Breast epithelium (tissue), 4 donors: ENCODE measurements at regions not wholly inside any gene's neighbourhood (a gene's known extent, or its start where the extent isn't known, plus 50 kb on each side); places are given as distances from the start of the nearest gene placed in this dataset.

Experiments used
- DNase-seq, 2 donors: peaks; one replicate each; pipeline ENCODE4 v3.0.0-alpha.2; 2019; ENCODE audit warnings: low spot score in 2 of 2
- H3K27ac ChIP-seq, 2 donors: fragments of 200-600 bp; sonication (generic) in 1 of 2; one replicate each; pipeline ENCODE4 v1.5.1; 2016 to 2019; ENCODE audit warnings: mild to moderate bottlenecking in 1 of 2
- H3K27me3 ChIP-seq, 2 donors: fragments of 200-600 bp; sonication (generic) in 1 of 2; one replicate each; pipeline versions ENCODE4 v1.5.1 to v1.6.0; 2017 to 2019; ENCODE audit warnings: control low read depth in 1 of 2, mild to moderate bottlenecking in 1 of 2
- H3K36me3 ChIP-seq: fragments of 200-600 bp; one replicate; pipeline ENCODE4 v1.5.1; 2019
- H3K4me1 ChIP-seq, 2 donors: fragments of 200-600 bp; sonication (generic); one replicate each; pipeline ENCODE4 v1.5.1; 2016 to 2019; ENCODE audit warnings: control low read depth in 1 of 2
- H3K4me3 ChIP-seq, 3 donors: fragments of 200-600 bp; sonication (generic); 1 replicate in 2 of 3; 2 replicates in 1 of 3; pipeline ENCODE4 v1.5.1; 2016 to 2019; ENCODE audit warnings: mild to moderate bottlenecking in 3 of 3, moderate library complexity in 2 of 3
- H3K9me3 ChIP-seq, 2 donors: fragments of 200-600 bp; sonication (generic) in 1 of 2; one replicate each; pipeline ENCODE4 v1.5.1; 2016 to 2019; ENCODE audit warnings: control low read depth in 1 of 2
- CTCF ChIP-seq, 3 donors: fragments of 450-650 bp; IDR thresholded peaks; one replicate each; pipeline ENCODE4 v1.5.1; 2016 to 2017; ENCODE audit warnings: antibody characterized with exemption in 3 of 3, mild to moderate bottlenecking in 3 of 3, moderate library complexity in 3 of 3
- POLR2A ChIP-seq: fragments of 450-650 bp; IDR thresholded peaks from one replicate; pipeline ENCODE4 v1.6.1; 2016; ENCODE audit warnings: antibody characterized with exemption, mild to moderate bottlenecking, moderate library complexity
- POLR2AphosphoS5 ChIP-seq, 3 donors: sonication (generic); formaldehyde crosslinking; IDR thresholded peaks; one replicate each; pipeline ENCODE4 v1.6.1; 2017; ENCODE audit warnings: antibody characterized with exemption in 3 of 3
- intact Hi-C: fragments of 100-400 bp; cut with DNase I; formaldehyde crosslinking; loops from one replicate; pipeline ENCODE4 v1.15.1; 2023; ENCODE audit warnings: low total_unique reads

GRCh38 chr2:33763671-33764310 lies 164.7 kb upstream of the FAM98A start:
- Histone ChIP-seq H3K27me3 (no peaks in the 10 kb centered on the region), H3K27ac (no peak overlapping the region), H3K4me3 (no peak overlapping the region), H3K4me1 (no peaks in the 10 kb centered on the region), H3K36me3 (no peaks in the 10 kb centered on the region), H3K9me3 (peaks cover 3 to 4% of the 10 kb centered on the region in 2 donors)
- intact Hi-C loops: loop anchor here (10.0 kb wide), 1 partner anchor 79 kb away; no protein-coding TSS in a partner anchor
- no peak for DNase-seq
- TF ChIP-seq CTCF (IDR thresholded peaks at IDR 0.05) (no peak), POLR2A (no peak), POLR2AphosphoS5 (IDR thresholded peaks at IDR 0.05) (no peak)

- Histone ChIP-seq H3K9me3 (peaks cover 3 to 4% of the 10 kb centered on the region in 2 donors), H3K4me1 (no peaks in the 10 kb centered on the region), H3K27ac (no peak overlapping the region), H3K27me3 (no peaks in the 10 kb centered on the region), H3K36me3 (no peaks in the 10 kb centered on the region), H3K4me3 (no peak overlapping the region)
- DNase-seq: no peak
- TF ChIP-seq POLR2AphosphoS5 (IDR thresholded peaks at IDR 0.05): no peak
- intact Hi-C loops: loop anchor here (10.0 kb wide), 1 partner anchor 78 kb away; no protein-coding TSS in a partner anchor
Observed at GRCh38 chr2:33762636-33763035, 163.5 kb upstream of the FAM98A start.

DNA sequence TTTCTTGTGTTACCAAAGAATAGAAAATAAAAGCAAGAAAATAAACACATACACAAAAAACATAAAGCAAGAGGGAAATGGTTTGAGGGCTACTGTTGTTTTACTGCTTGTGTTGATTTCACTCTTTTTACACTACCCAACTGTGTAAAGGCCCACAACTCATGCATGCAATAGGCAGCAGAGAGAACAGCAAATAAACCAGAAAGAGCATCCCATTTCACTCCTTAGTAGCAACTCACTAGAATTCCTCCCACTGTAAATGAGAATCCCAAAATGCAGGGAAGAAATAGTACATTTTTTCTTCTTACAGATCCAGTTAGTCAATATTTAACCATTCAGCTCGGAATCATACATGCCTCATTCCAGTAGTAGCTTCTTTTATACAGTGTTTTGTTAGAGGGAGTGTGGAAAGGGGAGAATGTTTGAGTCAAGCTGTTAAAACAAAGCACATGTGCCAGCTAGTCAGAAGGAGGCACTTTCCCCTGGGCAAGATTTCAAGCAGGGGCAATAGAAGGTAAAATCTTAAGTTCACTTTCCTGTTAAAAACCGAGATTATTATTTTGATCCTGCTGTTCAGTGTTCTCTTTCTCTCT lies 147.2 kb upstream of the FAM98A start:
- no peak overlapping the region for H3K27ac ChIP-seq
- TF ChIP-seq POLR2A (no peak), CTCF (IDR thresholded peaks at IDR 0.05) (no peak), POLR2AphosphoS5 (IDR thresholded peaks at IDR 0.05) (no peak)
- no peak for DNase-seq
- H3K9me3 ChIP-seq: peaks cover 11 to 16% of the 10 kb centered on the region in 2 donors
- H3K36me3 ChIP-seq: no peaks in the 10 kb centered on the region
- intact Hi-C loops: no loop called here
- H3K4me1 ChIP-seq: no peaks in the 10 kb centered on the region
- H3K27me3 ChIP-seq: no peaks in the 10 kb centered on the region
- no peak overlapping the region for H3K4me3 ChIP-seq

DNA sequence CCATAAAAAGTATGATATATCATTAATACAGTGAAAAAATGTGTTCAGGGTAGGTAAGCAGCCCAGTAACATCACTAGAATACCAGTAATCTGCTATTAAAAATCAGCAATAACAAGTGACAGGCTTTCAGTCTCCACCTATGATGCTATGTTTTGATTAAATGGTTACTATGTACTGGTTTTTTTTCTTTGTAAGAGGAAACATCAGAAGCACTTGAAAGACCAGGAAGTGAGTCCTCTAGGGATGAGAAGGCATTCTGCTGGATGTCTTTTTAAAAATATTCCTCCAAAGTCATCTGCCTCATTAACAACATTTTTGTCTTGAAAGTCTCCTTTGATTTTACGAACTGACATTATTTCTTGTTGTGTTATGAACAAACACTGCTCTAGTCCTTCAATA lies 136.0 kb upstream of the FAM98A start:
- no peak for DNase-seq
- TF ChIP-seq POLR2A (no peak), CTCF (IDR thresholded peaks at IDR 0.05) (no peak)
- H3K27ac ChIP-seq: no peak overlapping the region
- H3K4me1 ChIP-seq: no peaks in the 10 kb centered on the region
- H3K9me3 ChIP-seq: peaks cover 0 to 3% of the 10 kb centered on the region in 2 donors
- no peak overlapping the region for H3K4me3 ChIP-seq
- no peaks in the 10 kb centered on the region for H3K27me3 ChIP-seq
- intact Hi-C loops: no loop called here
- H3K36me3 ChIP-seq: no peaks in the 10 kb centered on the region

GRCh38 chr2:33730804-33731203 lies 131.7 kb upstream of the FAM98A start:
- Histone ChIP-seq H3K36me3 (no peaks in the 10 kb centered on the region), H3K27ac (no peak overlapping the region), H3K4me3 (no peak overlapping the region), H3K4me1 (no peaks in the 10 kb centered on the region), H3K9me3 (no peaks in the 10 kb centered on the region), H3K27me3 (no peaks in the 10 kb centered on the region)
- intact Hi-C loops: no loop called here
- TF ChIP-seq POLR2AphosphoS5 (IDR thresholded peaks at IDR 0.05) (no peak), POLR2A (no peak), CTCF (IDR thresholded peaks at IDR 0.05) (no peak)
- DNase-seq: no peak
